ENCODE measurements at regions not wholly inside any gene's neighbourhood (a gene's known extent, or its start where the extent isn't known, plus 50 kb on each side); places are given as distances from the start of the nearest gene placed in this dataset.

- Histone ChIP-seq H3K9ac (ENCODE audit: low read length) (no peak overlapping the region), H3K79me2 (ENCODE audit: insufficient read depth, low read length) (no peaks in the 10 kb centered on the region), H3K9me2 (replicated peaks; ENCODE audit: insufficient read depth, low read length) (no peaks in the 10 kb centered on the region), H3K4me3 (ENCODE audit: insufficient read depth, low read length, poor library complexity, severe bottlenecking) (no peak overlapping the region), H3K9me3 (ENCODE audit: insufficient read depth, low read length) (no peaks in the 10 kb centered on the region), H3K27me3 (ENCODE audit: low read length) (no peaks in the 10 kb centered on the region), H3F3A (ENCODE audit: insufficient read depth) (no peaks in the 10 kb centered on the region), H3K27ac (ENCODE audit: low read depth, low read length) (no peak overlapping the region), H3K36me3 (ENCODE audit: low read length) (no peaks in the 10 kb centered on the region), H3K4me2 (ENCODE audit: low read depth, low read length, poor library complexity, severe bottlenecking) (no peak overlapping the region), H2AFZ (ENCODE audit: low read depth, low read length, severe bottlenecking) (no peak overlapping the region), H4K20me1 (ENCODE audit: low read depth, low read length) (no peaks in the 10 kb centered on the region)
- TF ChIP-seq CTCF (IDR thresholded peaks at IDR 0.05; ENCODE audit: insufficient read depth, low read length, poor library complexity, severe bottlenecking) = no peak
- no peak for TF ChIP-seq EZH2phosphoT487 (conservative IDR thresholded peaks at IDR 0.05; ENCODE audit: low read length)
Observed at GRCh38 chr9:86893811-86894490, 53.4 kb downstream of the GAS1 start.

- Histone ChIP-seq H2AFZ (ENCODE audit: low read depth, low read length, severe bottlenecking) (no peak overlapping the region), H3K9ac (ENCODE audit: low read length) (no peak overlapping the region), H3K27ac (ENCODE audit: low read depth, low read length) (no peak overlapping the region), H3K27me3 (ENCODE audit: low read length) (no peaks in the 10 kb centered on the region), H3K36me3 (ENCODE audit: low read length) (no peaks in the 10 kb centered on the region), H3K79me2 (ENCODE audit: insufficient read depth, low read length) (no peaks in the 10 kb centered on the region), H3F3A (ENCODE audit: insufficient read depth) (no peaks in the 10 kb centered on the region), H4K20me1 (ENCODE audit: low read depth, low read length) (no peaks in the 10 kb centered on the region), H3K4me3 (ENCODE audit: insufficient read depth, low read length, poor library complexity, severe bottlenecking) (no peak overlapping the region), H3K9me2 (replicated peaks; ENCODE audit: insufficient read depth, low read length) (no peaks in the 10 kb centered on the region), H3K4me2 (ENCODE audit: low read depth, low read length, poor library complexity, severe bottlenecking) (no peak overlapping the region), H3K9me3 (ENCODE audit: insufficient read depth, low read length) (no peaks in the 10 kb centered on the region)
- TF ChIP-seq EZH2phosphoT487 (conservative IDR thresholded peaks at IDR 0.05; ENCODE audit: low read length) (no peak), CTCF (IDR thresholded peaks at IDR 0.05; ENCODE audit: insufficient read depth, low read length, poor library complexity, severe bottlenecking) (no peak)
Observed at GRCh38 chr9:86892576-86892975, 54.7 kb downstream of the GAS1 start.

GRCh38 chr9:86891886-86892437, 55.3 kb downstream of the GAS1 start:
- Histone ChIP-seq H3K9me3 (ENCODE audit: insufficient read depth, low read length) (no peaks in the 10 kb centered on the region), H3K79me2 (ENCODE audit: insufficient read depth, low read length) (no peaks in the 10 kb centered on the region), H3K4me2 (ENCODE audit: low read depth, low read length, poor library complexity, severe bottlenecking) (no peak overlapping the region), H2AFZ (ENCODE audit: low read depth, low read length, severe bottlenecking) (no peak overlapping the region), H3K9me2 (replicated peaks; ENCODE audit: insufficient read depth, low read length) (no peaks in the 10 kb centered on the region), H4K20me1 (ENCODE audit: low read depth, low read length) (no peaks in the 10 kb centered on the region), H3K36me3 (ENCODE audit: low read length) (no peaks in the 10 kb centered on the region), H3K27ac (ENCODE audit: low read depth, low read length) (no peak overlapping the region), H3K9ac (ENCODE audit: low read length) (no peak overlapping the region), H3K27me3 (ENCODE audit: low read length) (no peaks in the 10 kb centered on the region), H3F3A (ENCODE audit: insufficient read depth) (no peaks in the 10 kb centered on the region), H3K4me3 (ENCODE audit: insufficient read depth, low read length, poor library complexity, severe bottlenecking) (no peak overlapping the region)
- TF ChIP-seq EZH2phosphoT487 (conservative IDR thresholded peaks at IDR 0.05; ENCODE audit: low read length) (no peak), CTCF (IDR thresholded peaks at IDR 0.05; ENCODE audit: insufficient read depth, low read length, poor library complexity, severe bottlenecking) (no peak)
